ENCODE measurements at regions not wholly inside any gene's neighbourhood (a gene's known extent, or its start where the extent isn't known, plus 50 kb on each side); places are given as distances from the start of the nearest gene placed in this dataset.

- intact Hi-C loops (cut with micrococcal nuclease) = no loop called here
- no peak overlapping the region for H3K4me3 Mint-ChIP-seq
- peaks cover 20% of the 10 kb centered on the region for H3K4me1 Mint-ChIP-seq (ENCODE audit: low read depth)
- H3K36me3 Mint-ChIP-seq (ENCODE audit: low read depth) = no peaks in the 10 kb centered on the region
- no peak for DNase-seq (ENCODE audit: low spot score)
- no peaks in the 10 kb centered on the region for H3K9me3 Mint-ChIP-seq
- H3K27ac Mint-ChIP-seq = no peak overlapping the region
- peaks cover 1% of the 10 kb centered on the region for H3K27me3 Mint-ChIP-seq (ENCODE audit: insufficient read depth)
Measured at GRCh38 chr1:229063154-229063773, 207.6 kb upstream of the RAB4A start.

- Mint-ChIP-seq H3K4me1 (ENCODE audit: low read depth) (peaks cover 25% of the 10 kb centered on the region), H3K4me3 (no peak overlapping the region), H3K36me3 (ENCODE audit: low read depth) (no peaks in the 10 kb centered on the region), H3K9me3 (no peaks in the 10 kb centered on the region), H3K27me3 (ENCODE audit: insufficient read depth) (peaks cover under 1% of the 10 kb centered on the region), H3K27ac (no peak overlapping the region)
- DNase-seq (ENCODE audit: low spot score) = no peak
- intact Hi-C loops (cut with micrococcal nuclease) = no loop called here
Measured at GRCh38 chr1:229064320-229065168, 206.4 kb upstream of the RAB4A start.

- Mint-ChIP-seq H3K4me3 (no peak overlapping the region), H3K9me3 (no peaks in the 10 kb centered on the region), H3K27me3 (ENCODE audit: insufficient read depth) (no peaks in the 10 kb centered on the region), H3K36me3 (ENCODE audit: low read depth) (no peaks in the 10 kb centered on the region), H3K4me1 (ENCODE audit: low read depth) (peaks cover 16% of the 10 kb centered on the region), H3K27ac (no peak overlapping the region)
- intact Hi-C loops (cut with micrococcal nuclease) = no loop called here
- DNase-seq (ENCODE audit: low spot score) = no peak
Measured at GRCh38 chr1:229065613-229066012, 205.3 kb upstream of the RAB4A start.

GRCh38 chr1:229066591-229066990 is 204.3 kb upstream of the RAB4A start:
- Mint-ChIP-seq H3K4me1 (ENCODE audit: low read depth) (peaks cover 16% of the 10 kb centered on the region), H3K36me3 (ENCODE audit: low read depth) (no peaks in the 10 kb centered on the region), H3K27ac (no peak overlapping the region), H3K9me3 (no peaks in the 10 kb centered on the region), H3K4me3 (no peak overlapping the region), H3K27me3 (ENCODE audit: insufficient read depth) (no peaks in the 10 kb centered on the region)
- intact Hi-C loops (cut with micrococcal nuclease) = no loop called here
- no peak for DNase-seq (ENCODE audit: low spot score)

GRCh38 chr1:229067546-229067945 is 203.4 kb upstream of the RAB4A start:
- Mint-ChIP-seq H3K36me3 (ENCODE audit: low read depth) (no peaks in the 10 kb centered on the region), H3K27me3 (ENCODE audit: insufficient read depth) (no peaks in the 10 kb centered on the region), H3K9me3 (no peaks in the 10 kb centered on the region), H3K4me3 (no peak overlapping the region), H3K27ac (no peak overlapping the region), H3K4me1 (ENCODE audit: low read depth) (peaks cover 16% of the 10 kb centered on the region)
- no peak for DNase-seq (ENCODE audit: low spot score)
- intact Hi-C loops (cut with micrococcal nuclease) = no loop called here

GRCh38 chr1:229068270-229068987 is 202.5 kb upstream of the RAB4A start:
- intact Hi-C loops (cut with micrococcal nuclease) = no loop called here
- H3K27me3 Mint-ChIP-seq (ENCODE audit: insufficient read depth) = no peaks in the 10 kb centered on the region
- no peak overlapping the region for H3K27ac Mint-ChIP-seq
- H3K36me3 Mint-ChIP-seq (ENCODE audit: low read depth) = no peaks in the 10 kb centered on the region
- H3K4me1 Mint-ChIP-seq (ENCODE audit: low read depth) = peaks cover 16% of the 10 kb centered on the region
- DNase-seq (ENCODE audit: low spot score) = no peak
- no peaks in the 10 kb centered on the region for H3K9me3 Mint-ChIP-seq
- no peak overlapping the region for H3K4me3 Mint-ChIP-seq

- Mint-ChIP-seq H3K4me1 (ENCODE audit: low read depth) (peaks cover 16% of the 10 kb centered on the region), H3K36me3 (ENCODE audit: low read depth) (no peaks in the 10 kb centered on the region), H3K4me3 (no peak overlapping the region), H3K27me3 (ENCODE audit: insufficient read depth) (no peaks in the 10 kb centered on the region), H3K9me3 (no peaks in the 10 kb centered on the region), H3K27ac (no peak overlapping the region)
- DNase-seq (ENCODE audit: low spot score) = no peak
- intact Hi-C loops (cut with micrococcal nuclease) = no loop called here
Measured at GRCh38 chr1:229069176-229069575, 201.7 kb upstream of the RAB4A start.

GRCh38 chr1:229070168-229070567 is 200.7 kb upstream of the RAB4A start:
- intact Hi-C loops (cut with micrococcal nuclease) = no loop called here
- no peaks in the 10 kb centered on the region for H3K36me3 Mint-ChIP-seq (ENCODE audit: low read depth)
- no peak overlapping the region for H3K4me3 Mint-ChIP-seq
- no peak for DNase-seq (ENCODE audit: low spot score)
- H3K27me3 Mint-ChIP-seq (ENCODE audit: insufficient read depth) = peaks cover 2% of the 10 kb centered on the region
- H3K4me1 Mint-ChIP-seq (ENCODE audit: low read depth) = peaks cover 16% of the 10 kb centered on the region
- H3K9me3 Mint-ChIP-seq = no peaks in the 10 kb centered on the region
- no peak overlapping the region for H3K27ac Mint-ChIP-seq

- H3K27ac Mint-ChIP-seq = no peak overlapping the region
- no peak overlapping the region for H3K4me3 Mint-ChIP-seq
- intact Hi-C loops (cut with micrococcal nuclease) = no loop called here
- peaks cover 9% of the 10 kb centered on the region for H3K4me1 Mint-ChIP-seq (ENCODE audit: low read depth)
- H3K36me3 Mint-ChIP-seq (ENCODE audit: low read depth) = no peaks in the 10 kb centered on the region
- DNase-seq (ENCODE audit: low spot score) = no peak
- peaks cover 2% of the 10 kb centered on the region for H3K27me3 Mint-ChIP-seq (ENCODE audit: insufficient read depth)
- no peaks in the 10 kb centered on the region for H3K9me3 Mint-ChIP-seq
Measured at GRCh38 chr1:229073251-229073650, 197.7 kb upstream of the RAB4A start.

- Mint-ChIP-seq H3K27ac (no peak overlapping the region), H3K27me3 (ENCODE audit: insufficient read depth) (peaks cover 2% of the 10 kb centered on the region), H3K4me1 (ENCODE audit: low read depth) (peaks cover 6% of the 10 kb centered on the region), H3K4me3 (no peak overlapping the region), H3K9me3 (no peaks in the 10 kb centered on the region), H3K36me3 (ENCODE audit: low read depth) (no peaks in the 10 kb centered on the region)
- intact Hi-C loops (cut with micrococcal nuclease) = no loop called here
- DNase-seq (ENCODE audit: low spot score) = no peak
Measured at GRCh38 chr1:229075217-229075616, 195.7 kb upstream of the RAB4A start.

GRCh38 chr1:229075716-229076115 is 195.2 kb upstream of the RAB4A start:
- H3K27me3 Mint-ChIP-seq (ENCODE audit: insufficient read depth) = peaks cover 2% of the 10 kb centered on the region
- no peak for DNase-seq (ENCODE audit: low spot score)
- intact Hi-C loops (cut with micrococcal nuclease) = no loop called here
- no peaks in the 10 kb centered on the region for H3K9me3 Mint-ChIP-seq
- H3K4me1 Mint-ChIP-seq (ENCODE audit: low read depth) = peaks cover 6% of the 10 kb centered on the region
- no peak overlapping the region for H3K27ac Mint-ChIP-seq
- no peak overlapping the region for H3K4me3 Mint-ChIP-seq
- H3K36me3 Mint-ChIP-seq (ENCODE audit: low read depth) = no peaks in the 10 kb centered on the region

GRCh38 chr1:229076195-229076594 is 194.7 kb upstream of the RAB4A start:
- Mint-ChIP-seq H3K4me3 (no peak overlapping the region), H3K27me3 (ENCODE audit: insufficient read depth) (peaks cover 5% of the 10 kb centered on the region), H3K27ac (no peak overlapping the region), H3K9me3 (peaks cover 4% of the 10 kb centered on the region), H3K4me1 (ENCODE audit: low read depth) (peaks cover 6% of the 10 kb centered on the region), H3K36me3 (ENCODE audit: low read depth) (no peaks in the 10 kb centered on the region)
- intact Hi-C loops (cut with micrococcal nuclease) = no loop called here
- DNase-seq (ENCODE audit: low spot score) = no peak

GRCh38 chr1:229079016-229079595 is 191.8 kb upstream of the RAB4A start:
- H3K4me1 Mint-ChIP-seq (ENCODE audit: low read depth) = peaks cover 6% of the 10 kb centered on the region
- H3K4me3 Mint-ChIP-seq = no peak overlapping the region
- DNase-seq (ENCODE audit: low spot score) = no peak
- intact Hi-C loops (cut with micrococcal nuclease) = no loop called here
- H3K36me3 Mint-ChIP-seq (ENCODE audit: low read depth) = no peaks in the 10 kb centered on the region
- peaks cover 29% of the 10 kb centered on the region for H3K9me3 Mint-ChIP-seq
- H3K27me3 Mint-ChIP-seq (ENCODE audit: insufficient read depth) = peaks cover 12% of the 10 kb centered on the region
- H3K27ac Mint-ChIP-seq = no peak overlapping the region
